ENCODE measurements at regions not wholly inside any gene's neighbourhood (a gene's known extent, or its start where the extent isn't known, plus 50 kb on each side); places are given as distances from the start of the nearest gene placed in this dataset.

DNA sequence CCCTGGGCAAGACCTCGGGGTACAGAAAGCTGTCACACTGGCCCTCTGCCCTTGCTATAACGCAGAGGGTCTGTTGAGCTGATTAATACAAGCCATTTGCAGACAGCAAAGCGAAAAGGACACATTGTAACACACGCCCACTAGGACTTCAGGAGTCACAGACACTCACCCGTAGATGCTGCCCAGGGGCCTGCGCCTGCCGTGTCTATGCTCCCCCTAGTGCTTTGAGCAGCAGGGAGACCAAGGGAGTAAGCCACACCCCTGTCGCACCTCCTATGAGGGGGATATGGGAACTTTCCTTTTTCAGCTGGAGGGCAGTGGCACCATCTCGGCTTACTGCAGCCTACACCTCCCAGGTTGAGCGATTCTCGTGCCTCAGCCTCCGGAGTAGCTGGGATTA lies 1930.2 kb downstream of the OLFM4 start:
- Mint-ChIP-seq H3K4me3 (no peak overlapping the region), H3K36me3 (no peaks in the 10 kb centered on the region), H3K9me3 (peaks cover 7% of the 10 kb centered on the region), H3K27ac (no peak overlapping the region), H3K4me1 (ENCODE audit: unreplicated experiment) (no peaks in the 10 kb centered on the region), H3K27me3 (no peaks in the 10 kb centered on the region)
- TF ChIP-seq, protein P1, sequence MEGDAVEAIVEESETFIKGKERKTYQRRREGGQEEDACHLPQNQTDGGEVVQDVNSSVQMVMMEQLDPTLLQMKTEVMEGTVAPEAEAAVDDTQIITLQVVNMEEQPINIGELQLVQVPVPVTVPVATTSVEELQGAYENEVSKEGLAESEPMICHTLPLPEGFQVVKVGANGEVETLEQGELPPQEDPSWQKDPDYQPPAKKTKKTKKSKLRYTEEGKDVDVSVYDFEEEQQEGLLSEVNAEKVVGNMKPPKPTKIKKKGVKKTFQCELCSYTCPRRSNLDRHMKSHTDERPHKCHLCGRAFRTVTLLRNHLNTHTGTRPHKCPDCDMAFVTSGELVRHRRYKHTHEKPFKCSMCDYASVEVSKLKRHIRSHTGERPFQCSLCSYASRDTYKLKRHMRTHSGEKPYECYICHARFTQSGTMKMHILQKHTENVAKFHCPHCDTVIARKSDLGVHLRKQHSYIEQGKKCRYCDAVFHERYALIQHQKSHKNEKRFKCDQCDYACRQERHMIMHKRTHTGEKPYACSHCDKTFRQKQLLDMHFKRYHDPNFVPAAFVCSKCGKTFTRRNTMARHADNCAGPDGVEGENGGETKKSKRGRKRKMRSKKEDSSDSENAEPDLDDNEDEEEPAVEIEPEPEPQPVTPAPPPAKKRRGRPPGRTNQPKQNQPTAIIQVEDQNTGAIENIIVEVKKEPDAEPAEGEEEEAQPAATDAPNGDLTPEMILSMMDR (conservative IDR thresholded peaks at IDR 0.05): no peak
- DNase-seq (ENCODE audit: extremely low spot score, unreplicated experiment): no peak

DNA sequence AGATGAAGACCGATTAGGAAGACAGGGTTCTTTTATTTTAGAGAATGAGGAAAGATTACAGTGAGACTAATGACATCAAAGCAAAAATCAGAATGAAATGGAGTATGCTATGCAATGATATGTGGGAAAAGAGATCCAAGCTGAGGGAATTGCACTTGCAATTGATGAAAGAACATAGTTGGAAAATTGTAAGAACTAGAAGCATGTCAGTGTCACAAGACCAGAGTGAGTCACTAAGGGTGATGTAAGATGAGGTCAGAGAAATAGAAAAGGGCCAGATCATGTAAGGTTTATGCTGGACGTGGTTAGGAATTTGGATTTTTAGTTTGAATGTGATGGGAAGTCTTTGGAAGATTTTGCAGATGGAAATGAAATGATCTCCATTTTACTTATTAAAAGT lies 1937.3 kb downstream of the OLFM4 start:
- no peak overlapping the region for H3K4me3 Mint-ChIP-seq
- H3K27ac Mint-ChIP-seq: no peak overlapping the region
- no peak for DNase-seq (ENCODE audit: extremely low spot score, unreplicated experiment)

DNA sequence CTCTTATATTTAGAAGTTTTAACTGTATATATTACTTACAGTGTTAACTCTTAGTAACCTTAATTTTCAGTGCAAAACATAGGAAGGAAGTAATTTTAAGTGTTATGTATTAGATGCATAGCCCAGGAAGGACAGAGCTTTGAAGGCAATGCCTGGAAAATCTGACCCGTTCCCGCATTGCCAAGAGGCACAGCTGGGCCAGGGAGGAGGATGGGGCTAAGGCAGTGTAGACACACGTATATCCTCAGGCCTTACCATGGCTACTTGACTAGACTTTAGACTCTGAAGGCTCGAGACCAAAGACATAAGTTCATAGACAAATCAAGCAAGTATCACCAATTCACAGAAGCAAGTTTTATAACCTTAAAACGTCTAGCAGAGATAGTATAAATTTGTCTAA lies 1944.2 kb downstream of the OLFM4 start:
- TF ChIP-seq, protein P1 (conservative IDR thresholded peaks at IDR 0.05): no peak
- no peaks in the 10 kb centered on the region for H3K27me3 Mint-ChIP-seq
- no peak for DNase-seq (ENCODE audit: extremely low spot score, unreplicated experiment)

More for the DNA sequence above, 1937.3 kb downstream of the OLFM4 start:
- Mint-ChIP-seq H3K4me1 (ENCODE audit: unreplicated experiment) (no peaks in the 10 kb centered on the region), H3K9me3 (peaks cover 2% of the 10 kb centered on the region), H3K36me3 (no peaks in the 10 kb centered on the region), H3K27me3 (no peaks in the 10 kb centered on the region)
- TF ChIP-seq, protein P1 (conservative IDR thresholded peaks at IDR 0.05): no peak

DNA sequence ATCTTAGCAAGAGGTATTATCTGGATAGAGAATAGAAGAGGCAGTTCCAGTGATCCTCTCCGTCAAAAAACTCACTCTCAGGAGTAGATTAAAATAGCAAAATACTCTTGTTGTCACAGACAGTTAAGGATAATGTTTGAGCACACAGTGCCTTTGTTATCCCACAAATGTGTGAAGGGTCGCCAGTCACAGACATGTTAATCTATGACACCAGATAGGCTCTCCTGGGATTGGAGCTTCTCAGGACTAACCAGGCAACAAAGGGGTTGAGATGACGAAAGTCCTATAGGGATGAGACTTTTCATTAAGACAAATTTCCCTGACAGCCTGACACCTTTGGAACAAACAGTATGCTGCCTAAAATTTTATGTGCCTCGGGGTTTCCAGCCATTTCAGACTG lies 1947.1 kb downstream of the OLFM4 start:
- no peak overlapping the region for H3K4me3 Mint-ChIP-seq

More for the DNA sequence above, 1944.2 kb downstream of the OLFM4 start:
- Mint-ChIP-seq H3K4me1 (ENCODE audit: unreplicated experiment) (no peaks in the 10 kb centered on the region), H3K27ac (no peak overlapping the region), H3K36me3 (no peaks in the 10 kb centered on the region), H3K9me3 (no peaks in the 10 kb centered on the region), H3K4me3 (no peak overlapping the region)

DNA sequence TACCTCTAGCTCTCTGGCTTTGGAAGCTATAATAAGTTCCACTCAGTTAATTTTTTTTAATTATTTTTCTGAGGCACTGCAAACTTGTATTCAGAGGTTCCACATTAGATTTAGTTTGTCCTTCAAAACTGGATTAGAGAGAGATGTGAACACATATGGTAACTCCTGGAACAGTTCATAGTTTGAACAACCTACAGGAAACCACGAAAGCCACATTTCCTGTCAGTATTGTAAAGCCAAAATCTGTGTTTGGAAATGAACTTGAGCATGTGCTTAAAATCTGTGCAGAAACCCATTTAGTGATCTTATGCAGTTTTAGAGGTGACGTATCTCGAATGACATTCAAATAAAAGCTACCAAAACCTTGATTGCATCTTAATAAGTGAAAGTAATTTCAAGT lies 1952.0 kb downstream of the OLFM4 start:
- no peaks in the 10 kb centered on the region for H3K36me3 Mint-ChIP-seq
- no peaks in the 10 kb centered on the region for H3K4me1 Mint-ChIP-seq (ENCODE audit: unreplicated experiment)
- DNase-seq (ENCODE audit: extremely low spot score, unreplicated experiment): no peak
- H3K27ac Mint-ChIP-seq: no peak overlapping the region
- H3K4me3 Mint-ChIP-seq: no peak overlapping the region
- H3K9me3 Mint-ChIP-seq: no peaks in the 10 kb centered on the region
- no peaks in the 10 kb centered on the region for H3K27me3 Mint-ChIP-seq
- TF ChIP-seq, protein P1 (conservative IDR thresholded peaks at IDR 0.05): no peak

More for the DNA sequence above, 1947.1 kb downstream of the OLFM4 start:
- no peaks in the 10 kb centered on the region for H3K36me3 Mint-ChIP-seq
- no peak for DNase-seq (ENCODE audit: extremely low spot score, unreplicated experiment)
- H3K27me3 Mint-ChIP-seq: no peaks in the 10 kb centered on the region
- no peaks in the 10 kb centered on the region for H3K4me1 Mint-ChIP-seq (ENCODE audit: unreplicated experiment)
- TF ChIP-seq, protein P1 (conservative IDR thresholded peaks at IDR 0.05): no peak
- no peaks in the 10 kb centered on the region for H3K9me3 Mint-ChIP-seq
- H3K27ac Mint-ChIP-seq: no peak overlapping the region

DNA sequence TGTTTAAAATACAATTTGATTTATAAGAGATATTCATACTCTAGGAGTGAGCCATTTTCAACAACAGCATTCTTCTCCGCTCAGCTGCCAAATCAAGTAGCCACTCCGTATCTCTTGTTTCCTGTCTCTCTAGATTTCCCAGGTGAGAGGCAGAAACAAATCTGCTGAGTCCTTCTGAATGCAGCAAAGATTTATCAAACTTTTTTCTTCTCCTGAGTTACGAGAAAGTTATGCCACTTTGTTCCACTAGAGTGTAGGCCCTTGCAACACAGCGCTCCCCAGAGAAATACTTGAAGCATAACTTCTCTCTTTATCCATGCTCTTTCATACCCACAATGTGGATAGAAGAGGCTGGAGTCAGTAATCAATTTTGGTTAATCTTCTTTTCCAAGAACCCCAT lies 1960.8 kb downstream of the OLFM4 start:
- Mint-ChIP-seq H3K4me1 (ENCODE audit: unreplicated experiment) (no peaks in the 10 kb centered on the region), H3K4me3 (no peak overlapping the region), H3K27ac (no peak overlapping the region), H3K36me3 (no peaks in the 10 kb centered on the region), H3K27me3 (no peaks in the 10 kb centered on the region), H3K9me3 (no peaks in the 10 kb centered on the region)
- DNase-seq (ENCODE audit: extremely low spot score, unreplicated experiment): no peak
- TF ChIP-seq, protein P1 (conservative IDR thresholded peaks at IDR 0.05): peak; percentile 24

Data from type B pancreatic cell (in vitro differentiated cells).